ENCODE measurements at regions not wholly inside any gene's neighbourhood (a gene's known extent, or its start where the extent isn't known, plus 50 kb on each side); places are given as distances from the start of the nearest gene placed in this dataset.
A peak's percentile ranks its signal among the peaks of the same experiment; 100 is the strongest.

DNA sequence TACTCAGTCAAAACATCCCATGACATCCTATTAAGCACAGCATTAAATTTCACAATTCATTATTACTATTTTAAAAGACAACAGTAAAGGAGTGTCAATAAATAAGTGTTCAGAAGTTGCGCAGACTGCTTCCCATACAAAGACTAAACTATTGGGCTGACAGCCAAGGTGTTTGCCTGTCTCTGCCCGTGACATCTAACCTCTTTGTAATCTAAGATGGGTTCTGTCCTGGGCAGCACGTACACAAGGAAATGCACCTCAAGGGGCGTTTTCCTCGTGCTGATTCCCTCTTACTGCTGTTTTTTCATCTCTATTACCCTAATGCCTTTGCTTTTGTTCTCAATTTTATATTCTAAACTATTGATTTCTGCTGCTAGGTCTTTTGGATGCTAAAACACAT lies 216.3 kb downstream of the NHLRC3 start:
- intact Hi-C loops (cut with DNase I): no loop called here
- Histone ChIP-seq H3K36me3 (no peaks in the 10 kb centered on the region), H3K27ac (no peak overlapping the region), H3K4me3 (no peak overlapping the region), H3K4me1 (no peaks in the 10 kb centered on the region), H3K9me3 (no peaks in the 10 kb centered on the region), H3K27me3 (no peaks in the 10 kb centered on the region)
- TF ChIP-seq, protein P1, sequence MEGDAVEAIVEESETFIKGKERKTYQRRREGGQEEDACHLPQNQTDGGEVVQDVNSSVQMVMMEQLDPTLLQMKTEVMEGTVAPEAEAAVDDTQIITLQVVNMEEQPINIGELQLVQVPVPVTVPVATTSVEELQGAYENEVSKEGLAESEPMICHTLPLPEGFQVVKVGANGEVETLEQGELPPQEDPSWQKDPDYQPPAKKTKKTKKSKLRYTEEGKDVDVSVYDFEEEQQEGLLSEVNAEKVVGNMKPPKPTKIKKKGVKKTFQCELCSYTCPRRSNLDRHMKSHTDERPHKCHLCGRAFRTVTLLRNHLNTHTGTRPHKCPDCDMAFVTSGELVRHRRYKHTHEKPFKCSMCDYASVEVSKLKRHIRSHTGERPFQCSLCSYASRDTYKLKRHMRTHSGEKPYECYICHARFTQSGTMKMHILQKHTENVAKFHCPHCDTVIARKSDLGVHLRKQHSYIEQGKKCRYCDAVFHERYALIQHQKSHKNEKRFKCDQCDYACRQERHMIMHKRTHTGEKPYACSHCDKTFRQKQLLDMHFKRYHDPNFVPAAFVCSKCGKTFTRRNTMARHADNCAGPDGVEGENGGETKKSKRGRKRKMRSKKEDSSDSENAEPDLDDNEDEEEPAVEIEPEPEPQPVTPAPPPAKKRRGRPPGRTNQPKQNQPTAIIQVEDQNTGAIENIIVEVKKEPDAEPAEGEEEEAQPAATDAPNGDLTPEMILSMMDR (IDR thresholded peaks at IDR 0.05): no peak
- DNase-seq: no peak
- no peak for ATAC-seq

DNA sequence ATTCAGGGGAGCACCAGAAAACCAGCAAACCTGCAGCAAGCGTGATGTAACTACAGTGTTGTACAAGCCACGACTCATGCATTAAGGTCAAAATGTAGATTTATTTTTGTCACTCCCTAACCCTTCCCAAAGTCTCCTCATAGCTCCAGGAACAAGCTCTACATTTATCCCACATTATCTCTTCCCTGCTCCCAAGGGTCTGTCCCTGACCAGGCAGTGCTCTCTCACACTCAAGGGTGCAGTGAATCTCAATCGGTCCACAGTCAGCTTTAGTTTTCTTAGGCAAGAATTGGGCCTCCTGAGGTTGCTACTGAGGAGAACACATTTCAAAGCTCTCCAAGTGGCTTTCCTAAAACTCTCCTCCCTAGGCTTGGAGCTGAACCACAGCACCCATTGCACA lies 219.4 kb downstream of the NHLRC3 start:
- Histone ChIP-seq H3K27me3 (no peaks in the 10 kb centered on the region), H3K4me1 (peaks cover 0 to 4% of the 10 kb centered on the region in 2 donors), H3K9me3 (no peaks in the 10 kb centered on the region), H3K27ac (no peak overlapping the region), H3K36me3 (no peaks in the 10 kb centered on the region), H3K4me3 (no peak overlapping the region)
- intact Hi-C loops (cut with DNase I): no loop called here
- DNase-seq: no peak
- ATAC-seq: no peak
- TF ChIP-seq, protein P1 (IDR thresholded peaks at IDR 0.05): no peak

DNA sequence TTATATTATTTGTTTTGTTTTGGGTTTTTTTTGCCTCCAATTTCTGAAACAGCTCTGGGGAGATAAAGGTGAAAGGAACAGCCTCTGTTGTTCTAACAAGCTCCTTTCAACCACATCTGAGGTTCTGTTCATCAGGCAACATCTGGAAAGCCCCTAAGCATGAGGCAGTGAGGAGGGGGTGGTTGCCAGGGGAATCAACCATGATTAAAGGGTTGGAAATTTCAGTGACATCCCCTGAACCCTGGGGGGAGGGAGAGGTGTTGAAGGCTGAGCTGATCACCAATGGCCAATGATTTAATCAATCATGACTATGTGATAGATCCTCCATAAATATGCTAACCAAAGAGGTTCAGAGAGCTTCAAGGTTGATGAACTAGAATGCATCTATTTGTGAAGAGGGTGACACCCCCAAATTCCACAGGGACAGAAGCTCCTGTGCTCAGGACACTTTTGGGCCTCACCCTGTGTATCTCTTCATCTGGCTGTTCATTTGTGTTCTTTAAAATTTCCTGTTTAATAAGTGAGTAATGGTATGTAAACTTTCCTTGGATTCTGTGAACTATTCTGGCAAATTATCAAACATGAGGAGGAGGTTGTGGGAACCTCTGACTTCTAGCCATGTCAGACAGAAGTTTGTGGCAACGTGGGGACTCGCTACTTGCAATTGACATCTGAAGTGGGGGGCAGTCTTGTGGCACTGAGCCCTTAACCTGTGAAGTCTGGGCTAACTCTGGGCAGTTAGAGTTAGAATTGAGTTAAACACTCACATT lies 221.3 kb downstream of the NHLRC3 start:
- Histone ChIP-seq H3K27ac (peak overlapping the region in 1 of 2 donors; percentile 15), H3K27me3 (no peaks in the 10 kb centered on the region), H3K4me3 (no peak overlapping the region), H3K36me3 (no peaks in the 10 kb centered on the region), H3K9me3 (no peaks in the 10 kb centered on the region), H3K4me1 (peaks cover 0 to 4% of the 10 kb centered on the region in 2 donors)
- DNase-seq: no peak
- no peak for ATAC-seq
- TF ChIP-seq, protein P1 (IDR thresholded peaks at IDR 0.05): no peak
- intact Hi-C loops (cut with DNase I): loop anchor here in 1 of 2 donors (10.0 kb wide), 1 partner anchor 115 kb away; no protein-coding TSS in a partner anchor

DNA sequence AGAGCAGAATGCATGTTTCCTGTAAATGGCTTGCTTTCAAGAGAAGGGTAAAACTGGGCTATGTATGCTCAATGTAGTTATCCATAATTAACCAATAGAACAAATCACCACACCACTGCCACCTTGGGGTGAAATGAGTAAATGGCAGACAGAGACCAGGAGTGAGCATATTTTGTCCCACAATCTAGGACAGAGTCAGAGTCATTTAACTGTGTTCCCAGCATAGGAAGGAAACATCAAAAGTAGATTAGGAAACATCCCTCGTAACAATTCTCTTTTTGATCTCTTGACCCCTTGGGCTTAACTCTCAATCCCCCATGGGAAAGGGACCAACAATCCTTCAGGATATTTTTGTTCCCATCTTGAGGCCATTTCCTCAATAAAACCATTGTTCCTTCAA lies 224.8 kb downstream of the NHLRC3 start:
- Histone ChIP-seq H3K27ac (no peak overlapping the region), H3K36me3 (no peaks in the 10 kb centered on the region), H3K9me3 (no peaks in the 10 kb centered on the region), H3K4me1 (peaks cover 0 to 4% of the 10 kb centered on the region in 2 donors), H3K4me3 (no peak overlapping the region), H3K27me3 (no peaks in the 10 kb centered on the region)
- TF ChIP-seq, protein P1 (IDR thresholded peaks at IDR 0.05): peak; percentile 57 to 67
- ATAC-seq (peak; percentile 88), DNase-seq (peak in 1 of 4 donors; percentile 56)
- intact Hi-C loops (cut with DNase I): loop anchor here in 1 of 2 donors (10.0 kb wide), 1 partner anchor 118 kb away; no protein-coding TSS in a partner anchor

DNA sequence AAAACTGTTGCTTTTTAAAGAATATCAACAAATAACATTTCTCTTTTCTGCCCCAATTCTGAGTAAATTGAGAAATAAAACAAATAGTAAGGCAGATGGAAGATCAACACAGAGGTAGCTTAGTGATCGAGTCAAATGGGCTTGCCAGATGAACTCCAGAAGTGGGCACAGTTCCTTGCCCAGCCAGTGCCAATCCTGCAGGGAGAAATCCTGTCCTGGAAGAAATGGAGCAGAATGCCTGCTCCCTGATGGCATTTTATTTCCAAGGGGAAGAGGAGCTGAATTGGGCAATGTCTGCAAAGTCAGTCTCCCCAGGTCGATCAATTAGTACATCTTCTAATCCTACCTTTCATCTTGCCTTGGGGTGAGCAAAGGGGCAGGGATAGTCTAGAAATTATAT lies 225.3 kb downstream of the NHLRC3 start:
- intact Hi-C loops (cut with DNase I): loop anchor here in 1 of 2 donors (10.0 kb wide), 1 partner anchor 119 kb away; no protein-coding TSS in a partner anchor
- no peak for ATAC-seq
- H3K36me3 ChIP-seq: no peaks in the 10 kb centered on the region

More for the DNA sequence above, 225.3 kb downstream of the NHLRC3 start:
- H3K9me3 ChIP-seq: no peaks in the 10 kb centered on the region
- no peaks in the 10 kb centered on the region for H3K27me3 ChIP-seq
- DNase-seq: no peak
- TF ChIP-seq, protein P1 (IDR thresholded peaks at IDR 0.05): no peak
- H3K27ac ChIP-seq: no peak overlapping the region
- H3K4me1 ChIP-seq: peaks cover 0 to 4% of the 10 kb centered on the region in 2 donors
- H3K4me3 ChIP-seq: no peak overlapping the region
